Calu3 (cell line): ENCODE measurements at regions not wholly inside any gene's neighbourhood (a gene's known extent, or its start where the extent isn't known, plus 50 kb on each side); places are given as distances from the start of the nearest gene placed in this dataset.

Experiments used
- BruUV-seq: library from RNA; stranded (reverse); fragments of 400-500 nt; replicated peaks from 2 replicates; lab custom pipeline; 2021; lab: Mats Ljungman, UMichigan
- CTCF ChIA-PET: fragments of 300-600 bp; sonication (Branson Sonifier 250); formaldehyde crosslinking; loops from one replicate; lab custom pipeline; 2022; ENCODE audit warnings: antibody characterized with exemption; lab: Charles Lee
- DNase-seq: peaks from one replicate; pipeline ENCODE4 v3.0.0; 2022
- H3K27ac Mint-ChIP-seq: one replicate; pipeline ENCODE4 v1.8.0; 2022; ENCODE audit warnings: mixed read lengths; ENCODE audit not compliant: unreplicated experiment
- H3K27me3 Mint-ChIP-seq: one replicate; pipeline ENCODE4 v1.8.0; 2022; ENCODE audit warnings: mixed read lengths; ENCODE audit not compliant: unreplicated experiment
- H3K36me3 Mint-ChIP-seq: one replicate; pipeline ENCODE4 v1.8.0; 2022; ENCODE audit warnings: mild to moderate bottlenecking, moderate library complexity, mixed read lengths; ENCODE audit not compliant: insufficient read depth, unreplicated experiment
- H3K4me1 Mint-ChIP-seq: one replicate; pipeline ENCODE4 v1.8.0; 2022; ENCODE audit warnings: mild to moderate bottlenecking, low read depth, mixed read lengths; ENCODE audit not compliant: unreplicated experiment
- H3K4me3 Mint-ChIP-seq: one replicate; pipeline ENCODE4 v1.8.0; 2022; ENCODE audit warnings: mild to moderate bottlenecking, low read depth, moderate library complexity, mixed read lengths; ENCODE audit not compliant: unreplicated experiment
- H3K9me3 Mint-ChIP-seq: one replicate; pipeline ENCODE4 v1.8.0; 2022; ENCODE audit warnings: low read depth, mixed read lengths; ENCODE audit not compliant: unreplicated experiment
- intact Hi-C: fragments of 100-400 bp; cut with micrococcal nuclease; formaldehyde crosslinking; loops from one replicate; pipeline ENCODE4 v1.10.0; 2022; ENCODE audit not compliant: unreplicated experiment
- TF ChIP-seq, protein P1 (sequence below): fragments of 200-600 bp; IDR thresholded peaks from one replicate; pipeline ENCODE4 v1.8.0; 2022; ENCODE audit warnings: antibody characterized with exemption; ENCODE audit not compliant: unreplicated experiment

GRCh38 chr18:10085876-10086275, 172.1 kb downstream of the VAPA start:
- TF ChIP-seq, protein P1, sequence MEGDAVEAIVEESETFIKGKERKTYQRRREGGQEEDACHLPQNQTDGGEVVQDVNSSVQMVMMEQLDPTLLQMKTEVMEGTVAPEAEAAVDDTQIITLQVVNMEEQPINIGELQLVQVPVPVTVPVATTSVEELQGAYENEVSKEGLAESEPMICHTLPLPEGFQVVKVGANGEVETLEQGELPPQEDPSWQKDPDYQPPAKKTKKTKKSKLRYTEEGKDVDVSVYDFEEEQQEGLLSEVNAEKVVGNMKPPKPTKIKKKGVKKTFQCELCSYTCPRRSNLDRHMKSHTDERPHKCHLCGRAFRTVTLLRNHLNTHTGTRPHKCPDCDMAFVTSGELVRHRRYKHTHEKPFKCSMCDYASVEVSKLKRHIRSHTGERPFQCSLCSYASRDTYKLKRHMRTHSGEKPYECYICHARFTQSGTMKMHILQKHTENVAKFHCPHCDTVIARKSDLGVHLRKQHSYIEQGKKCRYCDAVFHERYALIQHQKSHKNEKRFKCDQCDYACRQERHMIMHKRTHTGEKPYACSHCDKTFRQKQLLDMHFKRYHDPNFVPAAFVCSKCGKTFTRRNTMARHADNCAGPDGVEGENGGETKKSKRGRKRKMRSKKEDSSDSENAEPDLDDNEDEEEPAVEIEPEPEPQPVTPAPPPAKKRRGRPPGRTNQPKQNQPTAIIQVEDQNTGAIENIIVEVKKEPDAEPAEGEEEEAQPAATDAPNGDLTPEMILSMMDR: no peak
- no TSS peak for BruUV-seq
- H3K27ac Mint-ChIP-seq: no peak overlapping the region
- no peak for DNase-seq
- no peaks in the 10 kb centered on the region for H3K36me3 Mint-ChIP-seq
- peaks cover 9% of the 10 kb centered on the region for H3K4me1 Mint-ChIP-seq
- no peak overlapping the region for H3K4me3 Mint-ChIP-seq
- CTCF ChIA-PET: interaction anchor here (1.4 kb wide), 1 partner anchor 13 kb away, joined by 5 read pairs; no protein-coding TSS in a partner anchor
- H3K9me3 Mint-ChIP-seq: peaks cover 6% of the 10 kb centered on the region
- H3K27me3 Mint-ChIP-seq: no peaks in the 10 kb centered on the region
- intact Hi-C loops: no loop called here

- peak; percentile 28 for DNase-seq
- BruUV-seq: no TSS peak
- Mint-ChIP-seq H3K27ac (no peak overlapping the region), H3K36me3 (no peaks in the 10 kb centered on the region), H3K27me3 (no peaks in the 10 kb centered on the region), H3K4me3 (no peak overlapping the region), H3K4me1 (peaks cover 9% of the 10 kb centered on the region), H3K9me3 (peaks cover 6% of the 10 kb centered on the region)
- CTCF ChIA-PET: interaction anchor here (1.4 kb wide), 1 partner anchor 12 kb away, joined by 5 read pairs; no protein-coding TSS in a partner anchor
- TF ChIP-seq, protein P1: no peak
- intact Hi-C loops: no loop called here
These were observed 172.8 kb downstream of the VAPA start for GRCh38 chr18:10086458-10087210.

GRCh38 chr18:10088734-10089133, 174.9 kb downstream of the VAPA start:
- no TSS peak for BruUV-seq
- Mint-ChIP-seq H3K36me3 (no peaks in the 10 kb centered on the region), H3K4me1 (peaks cover 9% of the 10 kb centered on the region), H3K9me3 (no peaks in the 10 kb centered on the region), H3K27ac (no peak overlapping the region), H3K27me3 (no peaks in the 10 kb centered on the region), H3K4me3 (no peak overlapping the region)
- CTCF ChIA-PET: interaction anchor here (1.0 kb wide), 1 partner anchor 73 kb away, joined by 3 read pairs; no protein-coding TSS in a partner anchor
- TF ChIP-seq, protein P1: no peak
- intact Hi-C loops: no loop called here
- DNase-seq: no peak

GRCh38 chr18:10089881-10090280, 176.1 kb downstream of the VAPA start:
- DNase-seq: no peak
- intact Hi-C loops: no loop called here
- Mint-ChIP-seq H3K4me3 (no peak overlapping the region), H3K27me3 (no peaks in the 10 kb centered on the region), H3K27ac (no peak overlapping the region), H3K9me3 (no peaks in the 10 kb centered on the region), H3K4me1 (peaks cover 9% of the 10 kb centered on the region), H3K36me3 (no peaks in the 10 kb centered on the region)
- BruUV-seq: no TSS peak
- TF ChIP-seq, protein P1: no peak
- CTCF ChIA-PET: interaction anchor here (0.6 kb wide), 1 partner anchor 89 kb away, joined by 5 read pairs; no protein-coding TSS in a partner anchor
